ENCODE measurements at regions not wholly inside any gene's neighbourhood (a gene's known extent, or its start where the extent isn't known, plus 50 kb on each side); places are given as distances from the start of the nearest gene placed in this dataset.

DNA sequence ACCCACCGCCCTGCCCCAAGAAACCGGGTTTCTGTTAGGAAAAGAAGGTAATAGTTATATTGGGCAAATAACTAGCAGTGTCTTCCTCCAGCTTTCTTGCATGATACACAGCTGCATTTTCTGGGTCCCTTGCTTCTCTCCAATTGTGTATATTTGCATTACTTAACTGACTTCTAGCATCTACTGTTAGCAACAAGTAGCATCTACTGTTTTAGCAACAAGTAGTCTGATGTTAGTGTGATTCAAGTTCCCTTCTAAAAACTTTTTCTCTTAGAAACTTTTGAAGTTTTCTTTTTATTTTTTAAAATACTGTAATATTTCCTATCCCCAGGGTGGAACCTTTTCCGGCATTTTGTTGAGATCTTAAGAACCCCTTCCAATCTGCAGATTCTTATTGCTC, 221.2 kb downstream of the CLIC5 start (continued):
- TF ChIP-seq TSHZ2 (CRISPR knock-in tag; IDR thresholded peaks at IDR 0.05) (no peak), ISL1 (CRISPR knock-in tag; IDR thresholded peaks at IDR 0.05) (no peak)

DNA sequence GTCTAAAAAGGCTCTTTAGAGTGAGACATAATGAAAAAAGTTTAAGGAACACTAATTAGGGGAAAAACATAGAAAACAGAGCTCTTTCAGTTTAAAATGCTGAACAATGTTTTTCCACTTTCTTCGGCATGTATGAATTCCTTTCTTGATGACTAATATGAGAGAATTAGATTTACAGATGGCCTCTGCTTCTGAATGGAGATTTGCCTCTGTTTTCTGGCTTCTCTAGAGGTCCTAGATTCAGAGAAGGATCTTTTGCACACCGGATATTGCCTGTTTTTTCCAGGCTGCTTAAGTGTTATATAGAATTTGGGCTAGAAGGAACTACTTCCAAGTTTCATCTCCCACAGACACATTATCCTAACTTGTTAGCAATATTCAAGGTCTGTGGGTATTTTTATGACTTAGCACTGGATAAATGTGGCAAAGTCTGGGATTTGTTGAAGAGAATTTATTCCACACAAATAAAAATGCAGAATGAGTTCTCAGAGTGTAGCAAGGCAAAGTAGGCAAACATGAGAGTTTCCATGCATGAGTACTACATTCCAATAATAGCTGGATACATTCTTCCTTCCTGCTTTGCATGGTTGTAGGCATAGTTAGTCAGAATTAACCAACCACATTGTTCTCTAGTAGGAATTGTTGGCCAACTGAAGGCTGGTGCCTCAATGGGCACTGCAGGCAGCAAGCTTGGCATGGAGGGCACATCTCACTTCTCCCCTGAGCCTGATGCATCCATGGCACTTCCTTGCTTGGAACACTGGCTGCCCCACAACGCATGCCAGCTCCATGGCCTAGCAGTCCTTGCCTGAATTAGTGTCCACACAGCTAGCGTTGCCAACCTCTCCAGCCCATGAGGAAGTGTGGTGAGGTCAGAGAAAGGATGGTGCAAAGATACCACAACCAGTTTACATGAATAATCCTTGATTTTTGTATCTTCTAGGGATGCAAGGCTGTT, 224.2 kb downstream of the CLIC5 start:
- peak; percentile 77 for ATAC-seq
- TF ChIP-seq ZNF8 (CRISPR knock-in tag; IDR thresholded peaks at IDR 0.05) = no peak
- no peak for TF ChIP-seq OSR1 (CRISPR knock-in tag; IDR thresholded peaks at IDR 0.05)

- TF ChIP-seq ARNTL (CRISPR knock-in tag; IDR thresholded peaks at IDR 0.05; ENCODE audit: borderline replicate concordance, low read depth) = no peak
- no peak for TF ChIP-seq ESRRG (CRISPR knock-in tag; IDR thresholded peaks at IDR 0.05)
- TF ChIP-seq ZFP30 (CRISPR knock-in tag; IDR thresholded peaks at IDR 0.05) = no peak
- no peak for TF ChIP-seq ZNF8 (CRISPR knock-in tag; IDR thresholded peaks at IDR 0.05)
- TF ChIP-seq BACH2 (CRISPR knock-in tag; IDR thresholded peaks at IDR 0.05; ENCODE audit: borderline replicate concordance) = no peak
- no peak for TF ChIP-seq RARB (CRISPR knock-in tag; IDR thresholded peaks at IDR 0.05)
- TF ChIP-seq CSRNP3 (CRISPR knock-in tag; IDR thresholded peaks at IDR 0.05) = no peak
- TF ChIP-seq ISL1 (CRISPR knock-in tag; IDR thresholded peaks at IDR 0.05) = no peak
- no peak for ATAC-seq
Measured at GRCh38 chr6:45789238-45789637, 226.4 kb downstream of the CLIC5 start.

GRCh38 chr6:45787384-45787783, 228.3 kb downstream of the CLIC5 start:
- ATAC-seq = no peak
- TF ChIP-seq CSRNP3 (CRISPR knock-in tag; IDR thresholded peaks at IDR 0.05) (no peak), ZC3H10 (CRISPR knock-in tag; IDR thresholded peaks at IDR 0.05) (no peak), ZFP3 (CRISPR knock-in tag; IDR thresholded peaks at IDR 0.05) (no peak), ZFP30 (CRISPR knock-in tag; IDR thresholded peaks at IDR 0.05) (no peak), TCF4 (CRISPR knock-in tag; IDR thresholded peaks at IDR 0.05; ENCODE audit: borderline replicate concordance) (no peak), OSR1 (CRISPR knock-in tag; IDR thresholded peaks at IDR 0.05) (no peak), CSDC2 (CRISPR knock-in tag; IDR thresholded peaks at IDR 0.05) (no peak), ZNF565 (CRISPR knock-in tag; conservative IDR thresholded peaks at IDR 0.05; ENCODE audit: low read depth) (no peak), ESRRG (CRISPR knock-in tag; IDR thresholded peaks at IDR 0.05) (no peak), GLIS3 (CRISPR knock-in tag; IDR thresholded peaks at IDR 0.05) (no peak), ZNF70 (CRISPR knock-in tag; IDR thresholded peaks at IDR 0.05) (no peak), SNAI2 (CRISPR knock-in tag; IDR thresholded peaks at IDR 0.05) (no peak), BACH2 (CRISPR knock-in tag; IDR thresholded peaks at IDR 0.05; ENCODE audit: borderline replicate concordance) (no peak), RARB (CRISPR knock-in tag; IDR thresholded peaks at IDR 0.05) (no peak), ZNF8 (CRISPR knock-in tag; IDR thresholded peaks at IDR 0.05) (no peak), ARNTL (CRISPR knock-in tag; IDR thresholded peaks at IDR 0.05; ENCODE audit: borderline replicate concordance, low read depth) (no peak), TSHZ2 (CRISPR knock-in tag; IDR thresholded peaks at IDR 0.05) (no peak)
- TF ChIP-seq, protein P1, sequence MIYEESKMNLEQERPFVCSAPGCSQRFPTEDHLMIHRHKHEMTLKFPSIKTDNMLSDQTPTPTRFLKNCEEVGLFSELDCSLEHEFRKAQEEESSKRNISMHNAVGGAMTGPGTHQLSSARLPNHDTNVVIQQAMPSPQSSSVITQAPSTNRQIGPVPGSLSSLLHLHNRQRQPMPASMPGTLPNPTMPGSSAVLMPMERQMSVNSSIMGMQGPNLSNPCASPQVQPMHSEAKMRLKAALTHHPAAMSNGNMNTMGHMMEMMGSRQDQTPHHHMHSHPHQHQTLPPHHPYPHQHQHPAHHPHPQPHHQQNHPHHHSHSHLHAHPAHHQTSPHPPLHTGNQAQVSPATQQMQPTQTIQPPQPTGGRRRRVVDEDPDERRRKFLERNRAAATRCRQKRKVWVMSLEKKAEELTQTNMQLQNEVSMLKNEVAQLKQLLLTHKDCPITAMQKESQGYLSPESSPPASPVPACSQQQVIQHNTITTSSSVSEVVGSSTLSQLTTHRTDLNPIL (CRISPR knock-in tag; IDR thresholded peaks at IDR 0.05; ENCODE audit: low read depth) = no peak
- TF ChIP-seq, protein P2, sequence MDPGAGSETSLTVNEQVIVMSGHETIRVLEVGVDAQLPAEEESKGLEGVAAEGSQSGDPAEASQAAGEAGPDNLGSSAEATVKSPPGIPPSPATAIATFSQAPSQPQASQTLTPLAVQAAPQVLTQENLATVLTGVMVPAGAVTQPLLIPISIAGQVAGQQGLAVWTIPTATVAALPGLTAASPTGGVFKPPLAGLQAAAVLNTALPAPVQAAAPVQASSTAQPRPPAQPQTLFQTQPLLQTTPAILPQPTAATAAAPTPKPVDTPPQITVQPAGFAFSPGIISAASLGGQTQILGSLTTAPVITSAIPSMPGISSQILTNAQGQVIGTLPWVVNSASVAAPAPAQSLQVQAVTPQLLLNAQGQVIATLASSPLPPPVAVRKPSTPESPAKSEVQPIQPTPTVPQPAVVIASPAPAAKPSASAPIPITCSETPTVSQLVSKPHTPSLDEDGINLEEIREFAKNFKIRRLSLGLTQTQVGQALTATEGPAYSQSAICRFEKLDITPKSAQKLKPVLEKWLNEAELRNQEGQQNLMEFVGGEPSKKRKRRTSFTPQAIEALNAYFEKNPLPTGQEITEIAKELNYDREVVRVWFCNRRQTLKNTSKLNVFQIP (CRISPR knock-in tag; IDR thresholded peaks at IDR 0.05; ENCODE audit: borderline replicate concordance, low read depth) = no peak
- TF ChIP-seq, protein P3, sequence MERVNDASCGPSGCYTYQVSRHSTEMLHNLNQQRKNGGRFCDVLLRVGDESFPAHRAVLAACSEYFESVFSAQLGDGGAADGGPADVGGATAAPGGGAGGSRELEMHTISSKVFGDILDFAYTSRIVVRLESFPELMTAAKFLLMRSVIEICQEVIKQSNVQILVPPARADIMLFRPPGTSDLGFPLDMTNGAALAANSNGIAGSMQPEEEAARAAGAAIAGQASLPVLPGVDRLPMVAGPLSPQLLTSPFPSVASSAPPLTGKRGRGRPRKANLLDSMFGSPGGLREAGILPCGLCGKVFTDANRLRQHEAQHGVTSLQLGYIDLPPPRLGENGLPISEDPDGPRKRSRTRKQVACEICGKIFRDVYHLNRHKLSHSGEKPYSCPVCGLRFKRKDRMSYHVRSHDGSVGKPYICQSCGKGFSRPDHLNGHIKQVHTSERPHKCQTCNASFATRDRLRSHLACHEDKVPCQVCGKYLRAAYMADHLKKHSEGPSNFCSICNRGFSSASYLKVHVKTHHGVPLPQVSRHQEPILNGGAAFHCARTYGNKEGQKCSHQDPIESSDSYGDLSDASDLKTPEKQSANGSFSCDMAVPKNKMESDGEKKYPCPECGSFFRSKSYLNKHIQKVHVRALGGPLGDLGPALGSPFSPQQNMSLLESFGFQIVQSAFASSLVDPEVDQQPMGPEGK (CRISPR knock-in tag; IDR thresholded peaks at IDR 0.05; ENCODE audit: borderline replicate concordance) = no peak

Measured in SK-N-SH treated with all-trans-retinoic acid at 6 μM for 48 hours (cell line).